ENCODE measurements at regions not wholly inside any gene's neighbourhood (a gene's known extent, or its start where the extent isn't known, plus 50 kb on each side); places are given as distances from the start of the nearest gene placed in this dataset.

DNA sequence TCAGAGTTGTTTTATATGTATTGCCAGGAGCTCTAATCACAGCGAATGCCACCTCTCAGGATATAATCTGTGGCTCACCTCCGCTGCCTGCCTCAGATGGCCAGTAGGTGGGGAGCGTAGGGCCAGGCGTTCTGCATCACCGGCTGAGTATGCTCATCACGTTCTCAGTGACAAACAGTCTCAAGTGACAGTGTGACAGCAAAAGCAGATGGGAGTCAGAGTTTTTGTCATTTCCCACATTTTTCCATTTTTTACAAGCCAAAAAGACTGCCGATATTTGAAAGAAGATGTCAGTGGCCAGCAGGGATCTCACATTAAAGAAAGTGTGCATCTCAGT is 208.7 kb downstream of the ALDH8A1 start:
- TF ChIP-seq CTCF (conservative IDR thresholded peaks at IDR 0.05) = peak; percentile 37
- TF ChIP-seq ZFX (IDR thresholded peaks at IDR 0.05) = no peak
